ENCODE measurements at regions not wholly inside any gene's neighbourhood (a gene's known extent, or its start where the extent isn't known, plus 50 kb on each side); places are given as distances from the start of the nearest gene placed in this dataset.
"Not testable (repeated sequence)": the region's sequence is repeated elsewhere in the genome, so short reads cannot be mapped to it uniquely, and the experiment has no call there.

DNA sequence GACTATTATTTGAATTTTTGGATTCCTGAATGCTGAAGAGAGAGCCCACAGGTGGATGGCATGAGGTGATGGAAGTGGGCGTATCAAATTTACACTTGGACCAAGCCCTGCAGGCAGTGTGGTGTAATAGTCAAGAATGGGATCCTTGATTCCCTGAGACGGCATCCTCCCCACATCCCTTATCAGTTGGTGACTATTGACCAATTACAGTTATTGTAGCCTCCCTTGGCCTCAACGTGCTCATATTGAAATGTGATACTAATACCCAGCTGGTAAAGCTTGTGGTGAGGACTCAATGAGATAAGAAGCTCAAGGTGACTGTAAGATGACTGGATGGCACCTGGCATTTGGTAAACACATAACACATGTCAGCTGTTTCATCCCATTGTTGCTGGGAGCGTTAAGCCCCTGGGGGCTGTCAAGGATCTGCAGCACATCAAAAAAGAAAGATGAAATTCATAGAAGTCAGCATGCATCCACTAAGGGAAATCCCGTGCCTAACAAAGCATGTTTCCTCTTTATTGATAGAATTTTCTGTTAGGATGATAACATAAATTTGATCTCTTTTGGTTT is 65.6 kb upstream of the IRX2 start:
- TF ChIP-seq POLR2A (IDR thresholded peaks at IDR 0.05), result no peak
- TF ChIP-seq, protein P1, sequence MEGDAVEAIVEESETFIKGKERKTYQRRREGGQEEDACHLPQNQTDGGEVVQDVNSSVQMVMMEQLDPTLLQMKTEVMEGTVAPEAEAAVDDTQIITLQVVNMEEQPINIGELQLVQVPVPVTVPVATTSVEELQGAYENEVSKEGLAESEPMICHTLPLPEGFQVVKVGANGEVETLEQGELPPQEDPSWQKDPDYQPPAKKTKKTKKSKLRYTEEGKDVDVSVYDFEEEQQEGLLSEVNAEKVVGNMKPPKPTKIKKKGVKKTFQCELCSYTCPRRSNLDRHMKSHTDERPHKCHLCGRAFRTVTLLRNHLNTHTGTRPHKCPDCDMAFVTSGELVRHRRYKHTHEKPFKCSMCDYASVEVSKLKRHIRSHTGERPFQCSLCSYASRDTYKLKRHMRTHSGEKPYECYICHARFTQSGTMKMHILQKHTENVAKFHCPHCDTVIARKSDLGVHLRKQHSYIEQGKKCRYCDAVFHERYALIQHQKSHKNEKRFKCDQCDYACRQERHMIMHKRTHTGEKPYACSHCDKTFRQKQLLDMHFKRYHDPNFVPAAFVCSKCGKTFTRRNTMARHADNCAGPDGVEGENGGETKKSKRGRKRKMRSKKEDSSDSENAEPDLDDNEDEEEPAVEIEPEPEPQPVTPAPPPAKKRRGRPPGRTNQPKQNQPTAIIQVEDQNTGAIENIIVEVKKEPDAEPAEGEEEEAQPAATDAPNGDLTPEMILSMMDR (IDR thresholded peaks at IDR 0.05 in 4 of 5, conservative IDR thresholded peaks at IDR 0.05 in 1 of 5), result no peak
- no peak overlapping the region for H3K27ac ChIP-seq
- no peak overlapping the region for H3K4me3 ChIP-seq
- no peaks in the 10 kb centered on the region for H3K27me3 ChIP-seq
- ATAC-seq (no peak), DNase-seq (no peak)
- intact Hi-C loops (cut with DNase I; ENCODE audit: low total_unique reads), result no loop called here
- no peaks in the 10 kb centered on the region for H3K9me3 ChIP-seq
- no peaks in the 10 kb centered on the region for H3K36me3 ChIP-seq
- H3K4me1 ChIP-seq, result no peaks in the 10 kb centered on the region
- in situ Hi-C loops (cut with MboI; ENCODE audit: low sequenced_read_pairs in 4 of 4), result no loop called here

GRCh38 chr5:2813678-2814077 is 62.2 kb upstream of the IRX2 start:
- Histone ChIP-seq H3K27ac (no peak overlapping the region), H3K27me3 (no peaks in the 10 kb centered on the region), H3K4me3 (no peak overlapping the region), H3K9me3 (no peaks in the 10 kb centered on the region), H3K4me1 (no peaks in the 10 kb centered on the region), H3K36me3 (no peaks in the 10 kb centered on the region)
- TF ChIP-seq, protein P1 (IDR thresholded peaks at IDR 0.05 in 4 of 5, conservative IDR thresholded peaks at IDR 0.05 in 1 of 5), result no peak
- TF ChIP-seq POLR2A (IDR thresholded peaks at IDR 0.05), result no peak
- intact Hi-C loops (cut with DNase I; ENCODE audit: low total_unique reads) (no loop called here), in situ Hi-C loops (cut with MboI; ENCODE audit: low sequenced_read_pairs in 4 of 4) (no loop called here)
- ATAC-seq, result no peak
- no peak for DNase-seq

- no peak overlapping the region for H3K27ac ChIP-seq
- no peaks in the 10 kb centered on the region for H3K9me3 ChIP-seq
- H3K4me3 ChIP-seq, result no peak overlapping the region
- TF ChIP-seq, protein P1 (IDR thresholded peaks at IDR 0.05 in 4 of 5, conservative IDR thresholded peaks at IDR 0.05 in 1 of 5), result no peak
- no peak for TF ChIP-seq POLR2A (IDR thresholded peaks at IDR 0.05)
- H3K27me3 ChIP-seq, result no peaks in the 10 kb centered on the region
- in situ Hi-C loops (cut with MboI; ENCODE audit: low sequenced_read_pairs in 4 of 4) (no loop called here), intact Hi-C loops (cut with DNase I; ENCODE audit: low total_unique reads) (no loop called here)
- DNase-seq (no peak), ATAC-seq (no peak)
- no peaks in the 10 kb centered on the region for H3K36me3 ChIP-seq
- H3K4me1 ChIP-seq, result no peaks in the 10 kb centered on the region
Measured at GRCh38 chr5:2810644-2811043, 59.2 kb upstream of the IRX2 start.

- DNase-seq; in situ Hi-C loops (cut with MboI; ENCODE audit: low sequenced_read_pairs in 4 of 4); H3K36me3 ChIP-seq; H3K4me1 ChIP-seq; H3K4me3 ChIP-seq; intact Hi-C loops (cut with DNase I; ENCODE audit: low total_unique reads); H3K9me3 ChIP-seq; H3K27me3 ChIP-seq; ATAC-seq; H3K27ac ChIP-seq: not testable (repeated sequence)
Measured at GRCh38 chr5:2807244-2807643, 55.8 kb upstream of the IRX2 start.

DNA sequence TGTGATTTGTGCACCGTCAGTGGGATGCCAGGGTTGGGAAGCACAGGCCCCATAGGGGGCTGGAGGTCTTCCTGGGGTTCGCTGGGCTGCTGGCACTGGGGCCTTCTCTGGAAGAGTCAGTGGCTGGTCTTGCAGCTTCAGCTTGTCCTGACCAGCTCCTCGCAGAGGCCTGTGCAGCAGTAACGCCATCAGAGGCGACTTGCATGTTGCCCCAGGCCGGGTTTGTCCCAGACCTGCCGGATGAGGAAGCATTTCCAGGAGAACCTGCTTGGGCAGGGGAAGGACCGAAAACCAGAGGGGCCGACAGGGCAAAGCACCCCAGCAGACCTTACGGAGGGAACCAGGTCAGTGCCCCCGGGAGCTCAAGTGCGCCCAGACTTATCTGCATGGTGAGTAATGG is 54.7 kb upstream of the IRX2 start:
- Histone ChIP-seq H3K4me1 (no peaks in the 10 kb centered on the region), H3K36me3 (no peaks in the 10 kb centered on the region), H3K27ac (no peak overlapping the region), H3K9me3 (no peaks in the 10 kb centered on the region), H3K4me3 (no peak overlapping the region), H3K27me3 (no peaks in the 10 kb centered on the region)
- in situ Hi-C loops (cut with MboI; ENCODE audit: low sequenced_read_pairs in 4 of 4), result no loop called here
- DNase-seq (no peak), ATAC-seq (no peak)
- no peak for TF ChIP-seq POLR2A (IDR thresholded peaks at IDR 0.05)
- TF ChIP-seq, protein P1 (IDR thresholded peaks at IDR 0.05 in 4 of 5, conservative IDR thresholded peaks at IDR 0.05 in 1 of 5), result no peak
- intact Hi-C loops (cut with DNase I; ENCODE audit: low total_unique reads), result no loop called here
